Stimulated activated CD4-positive, alpha-beta T cell treated with anti-CD3 and anti-CD28 coated beads, Interleukin-15, amount 100 ng/mL, for 48 hours (primary cell): ENCODE measurements at regions not wholly inside any gene's neighbourhood (a gene's known extent, or its start where the extent isn't known, plus 50 kb on each side); places are given as distances from the start of the nearest gene placed in this dataset.

Experiments
- DNase-seq, 2 donors: peaks; one replicate each; pipeline ENCODE4 v3.0.0-alpha.2; 2020; ENCODE audit warnings: low read depth in 2 of 2

GRCh38 chr2:120991441-120991840, 255.8 kb downstream of the GLI2 start:
- DNase-seq, result no peak

DNA sequence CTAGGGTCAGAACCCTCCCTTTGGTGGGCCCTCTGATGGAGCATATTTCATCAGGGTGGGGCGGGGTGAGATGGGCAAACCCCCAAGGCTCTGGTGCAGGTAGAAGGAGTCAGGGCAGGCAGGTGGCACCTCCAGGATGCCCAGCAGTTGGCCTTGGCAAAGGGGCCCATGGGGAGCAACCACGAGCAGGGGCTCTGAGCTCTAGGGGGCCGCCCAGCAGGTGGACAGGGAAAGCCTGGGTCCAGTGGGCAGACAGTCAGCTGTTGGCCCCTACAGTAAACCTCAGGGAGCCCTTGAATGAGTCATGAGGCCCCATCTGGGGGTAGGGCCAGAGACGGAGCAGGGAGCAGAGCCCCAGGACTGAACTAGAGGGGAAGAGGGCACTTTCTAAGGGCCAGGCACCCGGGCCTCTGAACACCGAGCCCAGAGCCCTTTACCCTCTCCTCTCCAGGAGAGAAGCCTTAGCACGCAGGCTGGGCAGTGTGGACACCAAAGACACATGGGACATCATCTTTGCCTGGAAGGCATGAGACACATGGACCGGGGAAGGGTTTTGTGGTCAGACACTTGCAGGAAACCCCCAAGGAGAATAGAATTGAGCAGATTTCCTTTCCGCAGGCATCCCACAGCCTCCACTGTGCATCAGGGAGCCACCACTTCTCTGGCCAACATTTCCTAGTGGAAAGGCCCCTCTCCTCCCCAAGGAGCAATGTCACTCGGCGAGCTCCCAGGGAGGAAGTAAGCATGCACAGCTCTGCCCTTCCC, 257.3 kb downstream of the GLI2 start:
- no peak for DNase-seq

DNA sequence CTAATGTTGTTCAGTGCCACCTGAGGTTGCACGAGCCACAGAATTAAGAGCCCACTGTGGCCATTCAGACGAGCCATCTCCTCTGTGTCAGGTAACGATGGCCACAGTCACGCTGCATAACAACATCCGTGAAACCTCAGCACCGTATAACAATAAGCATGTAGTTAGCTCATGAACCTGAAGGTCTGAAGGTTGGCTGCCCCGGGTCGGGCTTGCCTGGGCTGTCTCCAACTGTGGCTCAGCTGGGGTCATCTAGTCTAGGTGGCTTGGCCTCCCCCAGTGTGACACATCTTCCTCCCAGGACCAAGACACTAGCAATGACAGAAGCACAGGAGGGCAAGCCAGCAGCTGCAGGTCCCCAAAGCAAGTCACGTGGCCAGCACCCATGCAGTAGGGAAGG, 258.0 kb downstream of the GLI2 start:
- DNase-seq, result no peak

DNA sequence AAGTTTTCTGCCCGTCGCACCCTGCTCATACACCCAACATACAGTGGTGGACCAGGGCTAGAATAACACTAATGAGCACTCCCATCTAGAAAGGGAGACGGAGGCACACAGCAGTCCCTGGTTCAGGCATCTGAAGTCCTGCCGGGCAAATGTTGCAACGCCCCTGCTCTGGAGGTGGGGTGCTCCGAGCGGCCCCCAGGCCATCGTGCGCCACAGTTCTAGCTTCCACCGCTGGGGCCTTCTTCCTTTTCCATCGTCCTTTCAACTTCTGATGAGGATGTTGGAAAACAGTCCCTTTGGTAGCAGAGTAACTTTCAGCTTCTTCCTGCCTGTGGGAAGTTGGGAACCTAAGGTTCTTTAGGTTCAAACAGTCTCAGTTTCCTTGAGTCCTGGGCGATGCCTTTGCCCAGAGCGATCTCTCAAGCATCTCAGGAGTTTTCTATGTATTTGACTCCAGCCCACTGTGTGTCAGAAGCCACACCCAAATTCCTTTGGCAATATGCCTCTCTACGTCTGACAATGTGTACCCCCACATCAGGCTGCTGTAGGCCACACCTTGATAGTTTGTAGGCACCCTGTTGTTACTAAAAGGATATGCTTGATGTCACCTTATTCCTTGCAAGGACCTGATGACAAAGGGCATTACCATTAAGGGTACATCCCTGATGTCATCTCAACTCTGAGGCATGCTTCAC, 258.8 kb downstream of the GLI2 start:
- DNase-seq, result no peak

GRCh38 chr2:120995152-120995551, 259.5 kb downstream of the GLI2 start:
- DNase-seq, result no peak

- DNase-seq, result no peak
Measured at GRCh38 chr2:120995656-120996190, 260.1 kb downstream of the GLI2 start.

- no peak for DNase-seq
Measured at GRCh38 chr2:120999377-121000097, 263.9 kb downstream of the GLI2 start.

GRCh38 chr2:121000804-121001203, 265.1 kb downstream of the GLI2 start:
- DNase-seq, result no peak

DNA sequence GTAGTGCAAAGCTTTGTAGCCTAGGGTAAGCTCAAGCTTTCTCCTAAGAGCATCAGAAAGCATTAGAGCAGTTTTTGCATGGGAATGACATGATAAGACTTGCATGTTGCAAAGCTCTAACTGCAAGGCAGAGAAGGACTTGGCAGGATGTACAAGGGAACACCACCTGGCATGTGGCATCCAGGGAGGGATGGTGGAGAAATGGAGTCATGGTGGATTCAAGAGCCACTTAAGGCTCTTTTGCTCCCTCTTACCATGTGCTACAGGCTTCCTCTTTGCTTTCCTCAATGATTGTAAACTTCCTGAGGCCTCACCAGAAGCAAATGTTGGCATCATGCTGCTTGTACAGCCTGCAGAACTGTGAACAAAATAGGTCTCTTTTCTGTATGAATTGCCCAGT, 266.0 kb downstream of the GLI2 start:
- no peak for DNase-seq

GRCh38 chr2:121002597-121002996, 266.9 kb downstream of the GLI2 start:
- DNase-seq, result no peak

GRCh38 chr2:121003391-121003790, 267.7 kb downstream of the GLI2 start:
- no peak for DNase-seq

DNA sequence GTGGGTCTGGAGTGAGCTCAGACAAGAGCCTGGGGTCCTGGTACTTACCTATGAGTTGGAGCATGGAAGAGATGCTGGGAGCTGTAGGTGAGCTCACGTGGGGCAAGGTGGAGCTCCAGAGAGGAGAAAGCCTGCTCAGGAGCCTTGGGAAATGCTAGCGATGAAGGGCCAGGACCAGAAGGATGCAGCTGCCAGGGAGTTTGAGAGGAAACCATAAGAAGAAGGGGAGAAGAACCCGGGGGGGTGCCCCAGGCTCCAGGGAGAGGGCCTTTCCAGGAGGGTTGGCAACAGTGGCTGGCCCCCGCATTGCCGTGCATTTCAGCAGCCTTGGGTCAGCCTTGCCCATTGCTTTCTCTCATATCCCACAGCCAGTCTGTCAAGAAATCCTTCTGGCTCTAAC, 268.7 kb downstream of the GLI2 start:
- DNase-seq, result no peak

- DNase-seq, result no peak
Measured at GRCh38 chr2:121004950-121005349, 269.3 kb downstream of the GLI2 start.

- DNase-seq, result no peak
Measured at GRCh38 chr2:121005453-121005852, 269.8 kb downstream of the GLI2 start.

DNA sequence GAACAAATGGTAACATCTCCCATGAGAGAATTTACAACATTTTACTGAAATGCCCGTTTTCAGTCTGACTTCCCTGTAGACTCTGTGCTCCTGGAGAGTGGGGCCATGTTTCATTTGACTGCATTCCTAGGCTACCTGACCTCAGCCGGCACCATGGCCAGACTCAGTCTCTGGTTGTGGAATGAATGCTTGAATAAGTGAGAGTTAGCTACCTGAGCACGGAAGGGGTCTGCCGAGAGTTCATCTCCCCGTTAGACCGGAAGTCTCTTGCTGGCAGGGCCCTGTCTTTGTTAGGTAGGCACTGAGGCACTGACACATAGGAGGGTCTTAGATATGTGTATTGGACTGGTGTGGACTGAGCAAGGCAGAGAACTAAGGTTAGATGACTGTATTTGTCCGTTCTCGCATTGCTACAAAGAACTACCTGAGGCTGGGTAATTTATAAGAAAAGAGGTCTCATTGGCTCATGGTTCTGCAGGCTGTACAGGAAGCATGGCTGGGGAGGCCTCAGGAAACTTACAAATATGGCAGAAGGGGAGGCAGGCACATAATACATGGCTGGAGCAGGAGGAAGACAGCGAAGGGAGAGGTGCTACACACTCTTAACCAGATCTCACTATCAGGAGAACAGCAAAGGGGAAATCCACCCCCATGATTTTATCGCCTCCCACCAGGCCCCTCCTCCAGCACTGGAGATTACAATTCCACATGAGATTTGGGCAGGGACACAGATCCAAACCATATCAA, 271.2 kb downstream of the GLI2 start:
- DNase-seq, result no peak

DNA sequence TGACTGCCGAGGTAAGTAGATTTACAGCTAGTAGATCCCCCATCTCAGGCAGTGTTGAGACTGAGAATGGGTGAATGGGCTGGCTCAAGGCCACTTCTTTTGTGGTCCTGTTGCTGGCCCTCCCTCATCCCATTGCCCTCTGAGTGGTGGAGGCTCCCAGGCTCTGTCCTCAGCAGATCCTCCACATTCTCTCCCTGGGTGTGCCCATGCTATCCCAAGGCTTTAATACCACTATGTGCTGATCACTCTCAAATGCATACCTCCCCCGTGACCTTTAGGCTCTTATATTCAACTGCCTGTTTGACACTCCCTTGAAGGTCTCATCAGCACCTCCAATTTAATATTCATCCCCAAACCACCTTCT, 271.8 kb downstream of the GLI2 start:
- no peak for DNase-seq

- no peak for DNase-seq
Measured at GRCh38 chr2:121008975-121009374, 273.3 kb downstream of the GLI2 start.

- DNase-seq, result no peak
Measured at GRCh38 chr2:121010998-121011397, 274.0 kb downstream of the TFCP2L1 start.

GRCh38 chr2:121014876-121015275, 270.1 kb downstream of the TFCP2L1 start:
- DNase-seq, result no peak

DNA sequence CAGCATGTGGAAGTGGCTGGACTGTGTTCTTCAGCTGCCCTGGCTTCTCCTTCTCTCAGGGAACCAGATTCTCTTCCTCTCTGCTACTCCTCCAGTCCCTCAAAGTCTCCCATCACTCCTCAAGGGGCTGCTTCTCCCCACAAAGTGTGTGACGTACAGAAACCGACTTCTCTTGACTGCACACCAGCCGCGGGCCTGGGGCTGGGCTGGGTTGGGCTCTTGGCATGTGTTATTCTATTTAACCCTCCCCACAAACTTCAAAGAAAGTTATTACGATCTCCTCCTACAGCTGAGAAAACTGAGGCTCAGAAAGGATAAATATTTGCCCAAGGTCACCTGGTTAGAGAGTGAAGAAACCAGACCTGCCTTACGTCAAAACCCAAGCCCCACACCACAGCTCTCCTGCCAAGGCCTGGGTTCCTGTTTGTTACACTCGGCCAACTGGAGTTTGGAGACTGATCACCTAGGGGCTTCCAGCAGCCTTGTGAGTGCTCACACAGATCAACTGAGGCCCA, 269.0 kb downstream of the TFCP2L1 start:
- no peak for DNase-seq

GRCh38 chr2:121017396-121017795, 267.6 kb downstream of the TFCP2L1 start:
- DNase-seq, result no peak
